ENCODE measurements at regions not wholly inside any gene's neighbourhood (a gene's known extent, or its start where the extent isn't known, plus 50 kb on each side); places are given as distances from the start of the nearest gene placed in this dataset.

DNA sequence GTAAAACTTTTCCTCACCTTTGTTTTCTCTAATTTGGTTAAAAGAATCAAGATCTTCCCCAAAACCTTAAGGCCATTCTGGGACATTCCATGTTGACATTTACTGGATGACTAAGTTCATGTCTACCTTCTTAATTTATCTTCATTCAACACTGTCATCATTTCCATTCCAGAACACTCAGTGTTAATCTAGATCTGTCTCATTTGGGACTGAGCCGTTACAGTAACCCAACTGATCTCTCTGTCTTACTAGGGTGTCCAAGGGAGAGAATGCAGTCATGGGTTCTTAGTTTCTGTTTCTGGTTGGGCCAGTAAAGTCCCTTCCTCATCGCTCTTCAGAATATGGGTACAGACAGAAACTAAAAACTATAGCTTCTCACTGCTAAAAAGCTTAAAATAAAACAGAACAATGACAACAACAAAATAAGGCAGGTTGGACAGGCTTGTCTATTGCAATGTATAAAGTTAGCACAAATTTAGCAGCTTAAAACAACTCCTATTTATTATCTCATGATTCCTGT, 144.8 kb downstream of the ASCL1 start:
- no peak overlapping the region for H3K56ac ChIP-seq (replicated peaks; ENCODE audit: insufficient read length, low read depth, low read length)
- 92% methylated on average over 2 of the region's 2 CpGs; no CpG with 5 or more reads in 1 of the 2 experiments for WGBS, 2 experiments (ENCODE audit: extremely low coverage in 1 of 2, insufficient coverage in 1 of 2, insufficient read length in 1 of 2, insufficient replicate concordance in 2 of 2, low coverage in 1 of 2, low lambda C conversion rate in 2 of 2, missing lambda C conversion rate in 1 of 2)
- FAIRE-seq (no peak), DNase-seq (ENCODE audit: low read depth in 1 of 2, low spot score in 2 of 2) (no peak)
- no peak overlapping the region for H3K4ac ChIP-seq (replicated peaks; ENCODE audit: insufficient read length, low read depth, low read length)
- H3K4me2 ChIP-seq (ENCODE audit: insufficient read depth in 1 of 2, low read depth in 2 of 2, low read length in 2 of 2): no peak overlapping the region
- H2AFZ ChIP-seq (ENCODE audit: low read length): no peak overlapping the region
- no peak overlapping the region for H3K27ac ChIP-seq (ENCODE audit: low read depth, low read length)
- H4K20me1 ChIP-seq (replicated peaks in 1 of 2; ENCODE audit: control insufficient read depth in 1 of 2, insufficient read depth in 2 of 2, low read length in 2 of 2): no peaks in the 10 kb centered on the region
- H3K79me2 ChIP-seq (ENCODE audit: control insufficient read depth in 1 of 2, insufficient read depth in 2 of 2, low read length in 2 of 2): no peaks in the 10 kb centered on the region
- H2BK20ac ChIP-seq (ENCODE audit: low read length): no peak overlapping the region
- H2BK120ac ChIP-seq (replicated peaks; ENCODE audit: low read depth, low read length): no peak overlapping the region
- no peak overlapping the region for H2AK5ac ChIP-seq (ENCODE audit: low read depth, low read length)
- no peak overlapping the region for H2BK12ac ChIP-seq (ENCODE audit: low read depth, low read length)
- H3K79me1 ChIP-seq (ENCODE audit: low read depth, low read length): no peaks in the 10 kb centered on the region
- TF ChIP-seq BACH1 (IDR thresholded peaks at IDR 0.05; ENCODE audit: low read length) (no peak), TEAD4 (IDR thresholded peaks at IDR 0.05; ENCODE audit: low read depth, low read length) (no peak), CBX8 (IDR thresholded peaks at IDR 0.05; ENCODE audit: borderline replicate concordance, low read depth, low read length) (no peak), TAF1 (IDR thresholded peaks at IDR 0.05; ENCODE audit: low read depth, low read length) (no peak), NRF1 (IDR thresholded peaks at IDR 0.05; ENCODE audit: low read depth, low read length) (no peak), CBX5 (IDR thresholded peaks at IDR 0.05; ENCODE audit: low read depth, low read length) (no peak), CHD1 (IDR thresholded peaks at IDR 0.05; ENCODE audit: low read depth, low read length) (no peak), CHD2 (IDR thresholded peaks at IDR 0.05; ENCODE audit: low read length) (no peak), NANOG (IDR thresholded peaks at IDR 0.05; ENCODE audit: insufficient read depth, low read depth, low read length, poor library complexity, severe bottlenecking) (no peak), POLR2A (IDR thresholded peaks at IDR 0.05; ENCODE audit: control extremely low read depth in 1 of 2, low read depth in 2 of 2, low read length in 2 of 2) (no peak), JUN (IDR thresholded peaks at IDR 0.05; ENCODE audit: low read depth, low read length) (no peak), RBBP5 (IDR thresholded peaks at IDR 0.05; ENCODE audit: borderline replicate concordance, low read depth, low read length) (no peak), SRF (IDR thresholded peaks at IDR 0.05; ENCODE audit: low read depth, low read length) (no peak), POLR2AphosphoS5 (IDR thresholded peaks at IDR 0.05; ENCODE audit: low read depth, low read length) (no peak), POU5F1 (IDR thresholded peaks at IDR 0.05; ENCODE audit: low read depth, low read length) (no peak)
- TF ChIP-seq, protein P1, sequence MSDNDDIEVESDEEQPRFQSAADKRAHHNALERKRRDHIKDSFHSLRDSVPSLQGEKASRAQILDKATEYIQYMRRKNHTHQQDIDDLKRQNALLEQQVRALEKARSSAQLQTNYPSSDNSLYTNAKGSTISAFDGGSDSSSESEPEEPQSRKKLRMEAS (IDR thresholded peaks at IDR 0.05): no peak
- H3K18ac ChIP-seq (ENCODE audit: extremely low read depth, low read length): no peak overlapping the region
- no peak overlapping the region for H2BK15ac ChIP-seq (ENCODE audit: low read length)
- H3K4me3 ChIP-seq (ENCODE audit: extremely low read depth in 1 of 4, insufficient read depth in 2 of 4, low read depth in 3 of 4, low read length in 4 of 4): no peak overlapping the region
- H4K5ac ChIP-seq (ENCODE audit: insufficient read length, low read depth, low read length): no peak overlapping the region
- no peaks in the 10 kb centered on the region for H3K27me3 ChIP-seq (replicated peaks in 1 of 4; ENCODE audit: control insufficient read depth in 3 of 4, extremely low read depth in 1 of 4, insufficient read depth in 3 of 4, low read length in 3 of 4)
- no peak overlapping the region for H3K23ac ChIP-seq (ENCODE audit: insufficient read length)
- no peak overlapping the region for H2BK5ac ChIP-seq (ENCODE audit: low read depth, low read length)
- no peak overlapping the region for H3K14ac ChIP-seq (ENCODE audit: insufficient read length)
- H3K23me2 ChIP-seq (ENCODE audit: low read depth, low read length): no peaks in the 10 kb centered on the region
- no peak overlapping the region for H4K91ac ChIP-seq (replicated peaks; ENCODE audit: insufficient read length, low read length)
- POLR2A ChIA-PET (ENCODE audit: partially characterized antibody): no interaction called here
- no peak overlapping the region for H4K8ac ChIP-seq (ENCODE audit: extremely low read depth, insufficient read depth, low read length)
- no peak overlapping the region for H3K9ac ChIP-seq (replicated peaks in 1 of 4; ENCODE audit: extremely low read depth in 1 of 4, low read depth in 3 of 4, low read length in 3 of 4)
- no peaks in the 10 kb centered on the region for H3K9me3 ChIP-seq (ENCODE audit: insufficient read depth in 2 of 2, low read depth in 1 of 2, low read length in 1 of 2)
- no peaks in the 10 kb centered on the region for H3K4me1 ChIP-seq (replicated peaks in 1 of 4; ENCODE audit: control insufficient read depth in 3 of 4, insufficient read depth in 4 of 4, low read length in 3 of 4)
- H3K36me3 ChIP-seq (ENCODE audit: control insufficient read depth in 2 of 4, insufficient read depth in 4 of 4, low read length in 3 of 4): no peaks in the 10 kb centered on the region
- CTCF ChIA-PET (ENCODE audit: partially characterized antibody): no interaction called here
